ACC112 (cell line): ENCODE measurements at regions not wholly inside any gene's neighbourhood (a gene's known extent, or its start where the extent isn't known, plus 50 kb on each side); places are given as distances from the start of the nearest gene placed in this dataset.

ENCODE experiments used
- H2AFZ ChIP-seq: fragments of 200-600 bp; sonication (generic); one replicate; pipeline ENCODE4 v1.6.0; 2017; ENCODE audit warnings: antibody characterized with exemption, low read length; ENCODE audit not compliant: unreplicated experiment
- H3K27ac ChIP-seq: fragments of 200-600 bp; sonication (generic); 2 replicates; pipeline ENCODE4 v1.5.1; 2014; ENCODE audit warnings: low read depth, mild to moderate bottlenecking, antibody characterized with exemption, low read length, moderate library complexity
- H3K27me3 ChIP-seq: fragments of 200-600 bp; sonication (generic); 2 replicates; pipeline ENCODE4 v1.6.1; 2014; ENCODE audit warnings: mild to moderate bottlenecking, antibody characterized with exemption, low read length, moderate library complexity, mixed read lengths; ENCODE audit not compliant: insufficient read depth
- H3K36me3 ChIP-seq: fragments of 200-600 bp; sonication (generic); 2 replicates; pipeline ENCODE4 v1.6.1; 2016; ENCODE audit warnings: mild to moderate bottlenecking, antibody characterized with exemption, low read length, moderate library complexity, mixed read lengths; ENCODE audit not compliant: insufficient read depth
- H3K4me1 ChIP-seq: fragments of 200-600 bp; sonication (generic); one replicate; pipeline ENCODE4 v1.6.1; 2016; ENCODE audit warnings: low read length, mixed read lengths; ENCODE audit not compliant: insufficient read depth, unreplicated experiment, control insufficient read depth
- H3K4me3 ChIP-seq: fragments of 200-600 bp; sonication (generic); 2 replicates; pipeline ENCODE4 v1.5.1; 2014; ENCODE audit warnings: mild to moderate bottlenecking, low read depth, low read length
- H3K79me2 ChIP-seq: fragments of 200-600 bp; sonication (generic); one replicate; pipeline ENCODE4 v1.6.0; 2016; ENCODE audit warnings: low read length; ENCODE audit not compliant: control insufficient read depth, unreplicated experiment, insufficient read depth

- H3K79me2 ChIP-seq: no peaks in the 10 kb centered on the region
- no peaks in the 10 kb centered on the region for H3K27me3 ChIP-seq
- no peaks in the 10 kb centered on the region for H3K36me3 ChIP-seq
Measured at GRCh38 chr9:29038332-29038731, 1465.1 kb upstream of the C9orf72 start.

DNA sequence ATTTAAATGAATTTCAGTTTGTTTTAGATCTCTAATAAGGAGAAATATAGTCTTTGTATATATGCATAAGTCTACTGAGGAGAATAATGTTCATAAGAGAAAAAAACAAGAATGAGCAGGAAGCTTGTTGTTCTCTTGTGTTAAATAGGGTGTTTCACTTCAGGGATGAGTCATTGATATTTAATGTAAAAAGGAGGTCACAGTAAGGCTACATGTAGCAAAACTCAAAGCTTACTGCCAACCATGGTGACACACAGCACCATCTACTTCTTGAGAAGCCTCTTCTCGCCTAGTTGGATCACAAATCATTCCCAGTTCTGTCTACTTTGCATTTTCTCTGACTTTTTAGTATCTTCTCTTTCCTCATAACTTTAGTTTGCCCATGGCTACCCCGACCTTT lies 1466.0 kb upstream of the C9orf72 start:
- Histone ChIP-seq H3K27ac (no peak overlapping the region), H3K79me2 (no peaks in the 10 kb centered on the region), H2AFZ (no peak overlapping the region), H3K4me3 (no peak overlapping the region), H3K4me1 (no peaks in the 10 kb centered on the region), H3K36me3 (no peaks in the 10 kb centered on the region), H3K27me3 (no peaks in the 10 kb centered on the region)

More at GRCh38 chr9:29038332-29038731, 1465.1 kb upstream of the C9orf72 start:
- no peaks in the 10 kb centered on the region for H3K4me1 ChIP-seq
- no peak overlapping the region for H2AFZ ChIP-seq
- no peak overlapping the region for H3K4me3 ChIP-seq
- no peak overlapping the region for H3K27ac ChIP-seq

DNA sequence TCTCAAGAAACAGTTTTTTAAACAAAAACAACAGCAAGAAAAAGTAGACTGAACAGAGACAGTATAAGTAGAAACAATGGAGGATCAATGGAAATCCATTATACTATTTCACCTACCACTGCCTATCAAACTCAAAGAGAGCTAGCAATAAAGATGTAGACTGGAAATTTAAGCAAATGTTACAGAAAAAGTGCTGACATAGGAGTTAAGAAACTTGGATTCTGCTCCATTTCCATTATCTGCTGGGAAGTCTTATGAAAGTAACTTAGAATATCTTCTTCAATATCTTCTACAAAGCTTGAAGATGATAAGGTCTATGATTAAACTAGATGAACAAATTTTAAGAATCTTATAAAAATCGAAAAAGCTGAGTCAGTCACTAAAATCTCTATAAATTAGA lies 1469.8 kb upstream of the C9orf72 start:
- H3K79me2 ChIP-seq: no peaks in the 10 kb centered on the region
- H3K36me3 ChIP-seq: no peaks in the 10 kb centered on the region
- no peak overlapping the region for H3K4me3 ChIP-seq
- H3K27ac ChIP-seq: no peak overlapping the region
- H3K4me1 ChIP-seq: no peaks in the 10 kb centered on the region
- no peaks in the 10 kb centered on the region for H3K27me3 ChIP-seq
- no peak overlapping the region for H2AFZ ChIP-seq

DNA sequence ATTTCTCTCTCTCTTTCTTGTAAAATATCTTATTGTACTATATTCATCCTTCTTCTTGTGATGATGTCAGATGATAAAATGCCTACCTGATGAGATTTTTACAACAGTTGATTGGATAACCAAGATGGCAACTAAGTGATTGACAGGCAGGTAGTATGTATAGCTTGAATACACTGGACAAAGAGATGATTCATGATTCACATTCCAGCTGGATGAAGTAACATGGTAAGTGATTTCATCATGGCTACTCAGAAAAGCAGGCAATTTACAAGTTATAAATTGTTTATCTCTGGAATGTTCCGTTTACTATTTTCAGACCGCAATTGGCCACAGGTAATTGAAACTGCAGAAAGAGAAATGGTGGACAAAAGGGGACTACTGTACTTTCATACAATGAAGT lies 1471.7 kb upstream of the C9orf72 start:
- no peaks in the 10 kb centered on the region for H3K4me1 ChIP-seq
- H3K27me3 ChIP-seq: no peaks in the 10 kb centered on the region
- no peak overlapping the region for H2AFZ ChIP-seq
- no peak overlapping the region for H3K27ac ChIP-seq
- no peak overlapping the region for H3K4me3 ChIP-seq
- H3K36me3 ChIP-seq: no peaks in the 10 kb centered on the region
- no peaks in the 10 kb centered on the region for H3K79me2 ChIP-seq

DNA sequence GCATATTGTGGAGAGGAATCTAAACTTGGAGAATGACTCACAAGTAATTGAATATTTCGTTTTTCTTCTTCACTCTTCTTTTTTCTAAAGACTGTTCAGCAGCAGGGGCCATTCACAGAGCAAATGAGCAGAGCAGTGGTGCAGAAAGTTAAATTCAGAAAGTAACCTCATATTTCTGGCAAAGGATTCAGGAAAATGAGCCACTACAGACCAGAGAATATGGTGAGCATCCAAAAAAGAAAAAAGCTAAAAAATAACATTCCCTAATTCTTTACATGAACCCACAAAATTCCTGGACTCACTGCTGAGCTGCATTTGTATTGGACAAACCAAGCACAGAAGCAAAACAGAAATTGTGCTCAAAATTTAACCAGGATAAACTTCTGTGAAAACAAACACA lies 1486.8 kb upstream of the C9orf72 start:
- Histone ChIP-seq H3K27ac (no peak overlapping the region), H3K79me2 (no peaks in the 10 kb centered on the region), H3K4me3 (no peak overlapping the region), H3K27me3 (no peaks in the 10 kb centered on the region), H3K36me3 (no peaks in the 10 kb centered on the region), H2AFZ (no peak overlapping the region), H3K4me1 (no peaks in the 10 kb centered on the region)

DNA sequence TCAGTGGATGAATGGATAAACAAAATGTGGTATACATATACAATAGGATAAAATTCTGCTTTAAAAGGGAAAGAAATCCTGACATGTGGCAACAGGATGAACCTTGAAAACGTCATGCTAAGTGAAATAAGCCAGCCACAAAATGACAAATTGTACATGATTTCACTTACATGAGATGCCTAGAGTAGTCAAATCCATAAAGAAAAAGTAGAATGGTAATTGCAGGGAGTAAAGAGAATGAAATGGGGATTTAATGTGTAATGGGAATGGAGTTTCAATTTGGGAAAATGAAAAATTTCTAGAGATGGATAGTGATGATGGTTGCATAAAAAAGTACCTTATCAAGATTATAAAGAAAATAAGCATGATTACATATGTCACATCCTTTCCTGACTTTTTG lies 1489.2 kb upstream of the C9orf72 start:
- Histone ChIP-seq H3K79me2 (no peaks in the 10 kb centered on the region), H3K4me1 (no peaks in the 10 kb centered on the region), H3K27ac (no peak overlapping the region), H3K27me3 (no peaks in the 10 kb centered on the region), H3K4me3 (no peak overlapping the region), H3K36me3 (no peaks in the 10 kb centered on the region), H2AFZ (no peak overlapping the region)

GRCh38 chr9:29063031-29063430 lies 1489.8 kb upstream of the C9orf72 start:
- no peaks in the 10 kb centered on the region for H3K79me2 ChIP-seq
- H3K36me3 ChIP-seq: no peaks in the 10 kb centered on the region
- H3K4me1 ChIP-seq: no peaks in the 10 kb centered on the region
- H3K27me3 ChIP-seq: no peaks in the 10 kb centered on the region
- no peak overlapping the region for H3K4me3 ChIP-seq
- H2AFZ ChIP-seq: no peak overlapping the region
- no peak overlapping the region for H3K27ac ChIP-seq

- Histone ChIP-seq H2AFZ (no peak overlapping the region), H3K4me1 (no peaks in the 10 kb centered on the region), H3K79me2 (no peaks in the 10 kb centered on the region), H3K4me3 (no peak overlapping the region), H3K27me3 (no peaks in the 10 kb centered on the region), H3K36me3 (no peaks in the 10 kb centered on the region), H3K27ac (no peak overlapping the region)
Measured at GRCh38 chr9:29066141-29066640, 1492.9 kb upstream of the C9orf72 start.

GRCh38 chr9:29068461-29068860 lies 1495.2 kb upstream of the C9orf72 start:
- H3K79me2 ChIP-seq: no peaks in the 10 kb centered on the region
- H3K4me1 ChIP-seq: no peaks in the 10 kb centered on the region
- H3K4me3 ChIP-seq: no peak overlapping the region
- H3K27me3 ChIP-seq: no peaks in the 10 kb centered on the region
- no peaks in the 10 kb centered on the region for H3K36me3 ChIP-seq
- H3K27ac ChIP-seq: no peak overlapping the region
- no peak overlapping the region for H2AFZ ChIP-seq

GRCh38 chr9:29069376-29069775 lies 1496.1 kb upstream of the C9orf72 start:
- Histone ChIP-seq H3K36me3 (no peaks in the 10 kb centered on the region), H3K27me3 (no peaks in the 10 kb centered on the region), H3K4me1 (no peaks in the 10 kb centered on the region), H3K27ac (no peak overlapping the region), H2AFZ (no peak overlapping the region), H3K79me2 (no peaks in the 10 kb centered on the region), H3K4me3 (no peak overlapping the region)

- no peak overlapping the region for H3K4me3 ChIP-seq
- H3K27me3 ChIP-seq: no peaks in the 10 kb centered on the region
- H3K4me1 ChIP-seq: peaks cover 3% of the 10 kb centered on the region
- no peak overlapping the region for H2AFZ ChIP-seq
- no peaks in the 10 kb centered on the region for H3K36me3 ChIP-seq
- no peaks in the 10 kb centered on the region for H3K79me2 ChIP-seq
- H3K27ac ChIP-seq: peak overlapping the region; percentile 17; the same call in 1 of the 2 replicates
Measured at GRCh38 chr9:29078063-29078666, 1504.9 kb upstream of the C9orf72 start.
